B cell (primary cell): ENCODE measurements at regions not wholly inside any gene's neighbourhood (a gene's known extent, or its start where the extent isn't known, plus 50 kb on each side); places are given as distances from the start of the nearest gene placed in this dataset.

Experiments used
- ATAC-seq: fragments of 200-7000 bp; cut with Tn5 transposase; one replicate; pipeline ENCODE4 v1.10.0; 2021; ENCODE audit warnings: low read depth, mild to moderate bottlenecking, moderate number of reproducible peaks, moderate library complexity
- CTCF ChIA-PET: fragments of 350-600 bp; sonication (Branson Sonifier 250); formaldehyde crosslinking; loops from one replicate; lab custom pipeline; 2021; ENCODE audit warnings: antibody characterized with exemption, inconsistent platforms; lab: Charles Lee
- POLR2A ChIA-PET: fragments of 350-600 bp; sonication (Branson Sonifier 250); formaldehyde crosslinking; loops from one replicate; lab custom pipeline; 2021; ENCODE audit warnings: antibody characterized with exemption; lab: Charles Lee
- DNase-seq: peaks from one replicate; pipeline ENCODE4 v3.0.0; 2013
- H2AFZ ChIP-seq: 2 replicates; pipeline ENCODE4 v1.6.1; 2012; ENCODE audit warnings: mild to moderate bottlenecking, low read depth, low read length; ENCODE audit not compliant: insufficient read depth, poor library complexity, severe bottlenecking
- H3K27ac ChIP-seq, 2 donors: 1 replicate in 1 of 2; 2 replicates in 1 of 2; pipeline ENCODE4 v1.5.1; 2012 to 2013; ENCODE audit warnings: low read length in 2 of 2, mild to moderate bottlenecking in 2 of 2, moderate library complexity in 1 of 2
- H3K27me3 ChIP-seq, 4 experiments: fragments of 200-600 bp in 1 of 4; sonication (generic) in 1 of 4; replicated peaks in 1 of 4; 1 replicate in 2 of 4; 2 replicates in 2 of 4; pipeline versions ENCODE4 v1.6.1 to v1.7.0; 2013 to 2016; ENCODE audit warnings: low read length in 3 of 4, mild to moderate bottlenecking in 2 of 4, mixed read lengths in 1 of 4, moderate library complexity in 1 of 4; ENCODE audit not compliant: insufficient read depth in 4 of 4, control insufficient read depth in 3 of 4; ENCODE audit errors: control extremely low read depth in 1 of 4
- H3K36me3 ChIP-seq, 2 experiments: replicated peaks in 1 of 2; 1 replicate in 1 of 2; 2 replicates in 1 of 2; pipeline versions ENCODE4 v1.6.1 to v1.7.1; 2013; ENCODE audit warnings: low read length in 1 of 2; ENCODE audit not compliant: insufficient read depth in 2 of 2, control insufficient read depth in 1 of 2; ENCODE audit errors: control extremely low read depth in 1 of 2, extremely low read depth in 1 of 2
- H3K4me1 ChIP-seq, 2 donors: fragments of 200-600 bp in 1 of 2; sonication (generic) in 1 of 2; 1 replicate in 1 of 2; 2 replicates in 1 of 2; pipeline versions ENCODE4 v1.5.1 to v1.6.1; 2013 to 2017; ENCODE audit warnings: low read length in 2 of 2; ENCODE audit not compliant: control insufficient read depth in 2 of 2, insufficient read depth in 2 of 2
- H3K4me2 ChIP-seq: replicated peaks from 2 replicates; pipeline ENCODE3; 2012; ENCODE audit warnings: mild to moderate bottlenecking, low read depth, low read length; ENCODE audit not compliant: poor library complexity, severe bottlenecking
- H3K4me3 ChIP-seq, 5 experiments: fragments of 200-600 bp in 1 of 5; sonication (generic) in 1 of 5; 1 replicate in 3 of 5; 2 replicates in 2 of 5; pipeline versions ENCODE4 v1.5.1 to v1.7.0; 2011 to 2016; ENCODE audit warnings: low read length in 4 of 5, mild to moderate bottlenecking in 4 of 5, low read depth in 2 of 5, control low read depth in 1 of 5, moderate library complexity in 1 of 5; ENCODE audit not compliant: insufficient read depth in 1 of 5; ENCODE audit errors: control extremely low read depth in 1 of 5, extremely low read depth in 1 of 5
- H3K79me2 ChIP-seq: fragments of 200-600 bp; sonication (generic); one replicate; pipeline ENCODE4 v1.6.0; 2016; ENCODE audit warnings: low read length; ENCODE audit not compliant: control insufficient read depth, insufficient read depth
- H3K9ac ChIP-seq: fragments of 200-600 bp; sonication (generic); 2 replicates; pipeline ENCODE4 v1.6.1; 2017; ENCODE audit warnings: mild to moderate bottlenecking, low read length, moderate library complexity
- H3K9me3 ChIP-seq, 3 donors: one replicate each; pipeline versions ENCODE4 v1.6.1 to v1.7.1; 2013; ENCODE audit warnings: low read length in 2 of 3; ENCODE audit not compliant: control insufficient read depth in 2 of 3, insufficient read depth in 1 of 3; ENCODE audit errors: control extremely low read depth in 1 of 3
- H4K20me1 ChIP-seq: 2 replicates; pipeline ENCODE4 v1.6.0; 2012; ENCODE audit warnings: mild to moderate bottlenecking, low read length; ENCODE audit not compliant: insufficient read depth, control insufficient read depth, poor library complexity, severe bottlenecking
- H3K27ac Mint-ChIP-seq: one replicate; pipeline ENCODE4 v1.8.0; 2021; ENCODE audit warnings: mixed read lengths
- H3K27me3 Mint-ChIP-seq: one replicate; pipeline ENCODE4 v1.8.0; 2021; ENCODE audit warnings: mixed read lengths
- H3K4me1 Mint-ChIP-seq: one replicate; pipeline ENCODE4 v1.8.0; 2021; ENCODE audit warnings: mixed read lengths
- H3K4me3 Mint-ChIP-seq: one replicate; pipeline ENCODE4 v1.8.0; 2021; ENCODE audit warnings: mixed read lengths
- H3K9me3 Mint-ChIP-seq: one replicate; pipeline ENCODE4 v1.8.0; 2022; ENCODE audit warnings: mixed read lengths; ENCODE audit not compliant: insufficient read depth
- CTCF ChIP-seq: fragments of 200-600 bp; IDR thresholded peaks from one replicate; pipeline ENCODE4 v1.8.0; 2022; ENCODE audit warnings: antibody characterized with exemption, mild to moderate bottlenecking
- EZH2 ChIP-seq: IDR thresholded peaks from 2 replicates; pipeline ENCODE4 v1.6.1; 2012; ENCODE audit warnings: borderline replicate concordance, low read depth, mild to moderate bottlenecking, moderate library complexity, low read length; ENCODE audit not compliant: insufficient read depth, poor library complexity, severe bottlenecking
- WGBS: methylation state at CpG from one replicate; pipeline ENCODE4 v1.1.5; 2013; ENCODE audit warnings: missing lambda C conversion rate; ENCODE audit not compliant: insufficient coverage; 5-methylcytosine and 5-hydroxymethylcytosine counted together
- intact Hi-C: fragments of 100-400 bp; cut with micrococcal nuclease; formaldehyde crosslinking; loops from one replicate; pipeline ENCODE4 v1.10.0; 2022

GRCh38 chr9:113651896-113652295 is 188.4 kb downstream of the RGS3 start:
- POLR2A ChIA-PET, result no interaction called here
- Histone ChIP-seq H2AFZ (no peak overlapping the region), H3K4me1 (no peaks in the 10 kb centered on the region), H3K4me2 (no peak overlapping the region), H3K9ac (no peak overlapping the region), H3K27me3 (no peaks in the 10 kb centered on the region), H3K4me3 (no peak overlapping the region), H3K36me3 (no peaks in the 10 kb centered on the region), H4K20me1 (no peaks in the 10 kb centered on the region), H3K27ac (no peak overlapping the region), H3K79me2 (no peaks in the 10 kb centered on the region), H3K9me3 (no peaks in the 10 kb centered on the region)
- no peaks in the 10 kb centered on the region for H3K4me1 Mint-ChIP-seq
- intact Hi-C loops, result loop anchor here (10.0 kb wide), 1 partner anchor 807 kb away; no protein-coding TSS in a partner anchor
- H3K27me3 Mint-ChIP-seq, result peaks cover 2% of the 10 kb centered on the region
- H3K27ac Mint-ChIP-seq, result no peak overlapping the region
- no peak overlapping the region for H3K4me3 Mint-ChIP-seq
- no peak for DNase-seq
- ATAC-seq, result no peak
- 96% methylated on average over 3 of the region's 3 CpGs for WGBS
- CTCF ChIA-PET, result interaction anchor here (0.9 to 11.8 kb wide), 4 partner anchors 61 to 378 kb away, joined by 3 to 411 read pairs (median 232); partner anchors contain the start of genes CDC26 and PRPF4
- H3K9me3 Mint-ChIP-seq, result no peaks in the 10 kb centered on the region
- TF ChIP-seq CTCF (no peak), EZH2 (no peak)

- DNase-seq, result no peak
- H3K27ac ChIP-seq, result no peak overlapping the region
- no peaks in the 10 kb centered on the region for H4K20me1 ChIP-seq
- 97% methylated on average over 6 of the region's 6 CpGs for WGBS
- H3K4me3 ChIP-seq, result no peak overlapping the region
- no peak for TF ChIP-seq EZH2
- no peak for TF ChIP-seq CTCF
- CTCF ChIA-PET, result interaction anchor here (0.9 to 11.8 kb wide), 6 partner anchors 17 to 379 kb away, joined by 3 to 411 read pairs (median 144); partner anchors contain the start of genes CDC26 and PRPF4
- H3K79me2 ChIP-seq, result no peaks in the 10 kb centered on the region
- no peak overlapping the region for H3K9ac ChIP-seq
- Mint-ChIP-seq H3K9me3 (no peaks in the 10 kb centered on the region), H3K27me3 (no peaks in the 10 kb centered on the region), H3K4me1 (no peaks in the 10 kb centered on the region), H3K27ac (no peak overlapping the region), H3K4me3 (no peak overlapping the region)
- H3K4me2 ChIP-seq, result no peak overlapping the region
- POLR2A ChIA-PET, result no interaction called here
- no peak for ATAC-seq
- H3K36me3 ChIP-seq, result no peaks in the 10 kb centered on the region
- H2AFZ ChIP-seq, result no peak overlapping the region
- no peaks in the 10 kb centered on the region for H3K4me1 ChIP-seq
- H3K27me3 ChIP-seq, result no peaks in the 10 kb centered on the region
- intact Hi-C loops, result loop anchor here (10.0 kb wide), 1 partner anchor 808 kb away; no protein-coding TSS in a partner anchor
- no peaks in the 10 kb centered on the region for H3K9me3 ChIP-seq
Measured at GRCh38 chr9:113652355-113653152, 189.0 kb downstream of the RGS3 start.
